ENCODE measurements at regions not wholly inside any gene's neighbourhood (a gene's known extent, or its start where the extent isn't known, plus 50 kb on each side); places are given as distances from the start of the nearest gene placed in this dataset.
"Not testable (repeated sequence)": the region's sequence is repeated elsewhere in the genome, so short reads cannot be mapped to it uniquely, and the experiment has no call there.

DNA sequence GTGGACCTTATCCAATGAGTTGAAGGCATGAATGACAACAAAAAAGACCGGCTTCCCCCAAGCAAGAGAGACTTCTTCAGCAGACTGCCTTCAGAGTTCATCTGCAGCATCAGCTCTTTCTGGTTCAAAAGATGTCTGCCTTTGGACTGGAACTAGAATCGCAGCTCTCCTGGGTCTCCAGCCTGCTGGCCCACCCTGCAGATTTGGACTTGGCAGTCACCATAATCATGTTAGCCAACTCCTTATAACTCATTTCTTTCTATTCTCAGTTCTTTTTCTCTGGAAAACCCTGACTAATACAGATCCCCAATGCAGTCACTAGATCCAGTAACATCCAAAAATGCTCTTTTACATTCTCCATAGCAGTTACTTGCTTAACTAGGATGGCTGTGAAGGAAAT is 89.2 kb upstream of the MARK1 start:
- no peak overlapping the region for H3K4me3 Mint-ChIP-seq
- H3K4me1 Mint-ChIP-seq: no peaks in the 10 kb centered on the region
- no peaks in the 10 kb centered on the region for H3K9me3 Mint-ChIP-seq
- H3K27me3 Mint-ChIP-seq (ENCODE audit: low read depth in 3 of 3): peaks cover 2 to 6% (median 5%) of the 10 kb centered on the region in 3 donors
- H3K27ac Mint-ChIP-seq: no peak overlapping the region
- no peak for DNase-seq
- no peaks in the 10 kb centered on the region for H3K36me3 Mint-ChIP-seq

DNA sequence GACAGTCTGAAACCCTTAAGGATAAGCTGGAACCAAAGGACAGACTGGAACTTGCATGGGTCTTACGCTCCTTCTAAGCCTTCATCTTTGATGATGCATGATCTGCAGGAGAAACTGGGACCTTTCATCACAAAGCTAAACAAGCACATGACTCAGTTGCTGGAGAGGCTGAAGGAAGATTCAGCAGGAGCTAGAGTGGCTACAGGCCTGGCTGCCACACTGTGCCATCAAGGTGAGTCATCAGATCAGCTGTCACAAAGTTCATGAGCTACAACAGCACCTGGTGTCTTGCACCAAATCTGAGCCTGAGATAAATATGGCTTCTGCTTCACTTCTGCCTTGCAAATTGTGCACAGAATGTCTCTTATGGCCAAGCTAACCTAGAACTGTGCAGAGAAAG is 95.5 kb upstream of the MARK1 start:
- DNase-seq: no peak
- Mint-ChIP-seq H3K36me3 (no peaks in the 10 kb centered on the region), H3K4me1 (no peaks in the 10 kb centered on the region), H3K9me3 (no peaks in the 10 kb centered on the region), H3K27ac (no peak overlapping the region), H3K4me3 (no peak overlapping the region), H3K27me3 (ENCODE audit: low read depth in 3 of 3) (peaks cover 3 to 5% (median 4%) of the 10 kb centered on the region in 3 donors)

DNA sequence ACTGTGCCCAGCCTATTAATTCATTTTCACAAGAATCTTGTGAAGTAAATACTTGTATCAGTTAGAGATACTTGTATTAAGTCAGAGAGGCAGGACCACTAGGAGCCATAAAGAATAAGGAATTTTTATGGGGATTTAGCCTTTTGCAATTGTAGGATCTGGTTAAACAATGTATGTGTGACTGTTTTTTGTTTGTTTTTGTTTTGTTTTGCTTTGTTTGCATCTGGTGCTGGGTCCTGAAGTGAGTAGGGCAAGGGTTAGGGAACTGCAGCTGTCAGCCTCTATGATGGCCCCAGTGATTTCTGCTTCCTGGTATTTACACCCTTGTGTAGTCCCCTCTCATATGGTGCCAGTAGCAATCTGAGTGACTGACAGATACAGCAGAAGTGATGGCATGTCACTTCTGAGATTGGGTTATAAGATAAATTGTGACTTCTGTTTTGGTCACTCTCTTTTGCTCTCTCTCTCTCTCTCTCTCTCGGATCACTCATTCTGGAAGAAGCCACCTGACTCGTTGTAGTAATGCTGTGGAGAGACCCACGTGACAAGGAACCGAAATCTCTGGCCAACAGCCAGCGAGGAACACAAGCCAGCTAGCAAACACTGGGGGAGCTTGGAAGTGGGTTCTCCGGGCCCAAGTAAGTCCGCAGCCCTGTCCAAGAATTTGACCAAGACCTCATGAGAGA is 96.2 kb upstream of the MARK1 start:
- H3K4me1 Mint-ChIP-seq: no peaks in the 10 kb centered on the region
- no peaks in the 10 kb centered on the region for H3K36me3 Mint-ChIP-seq
- no peak overlapping the region for H3K4me3 Mint-ChIP-seq
- DNase-seq: no peak
- H3K27me3 Mint-ChIP-seq (ENCODE audit: low read depth in 3 of 3): peaks cover 3 to 5% (median 4%) of the 10 kb centered on the region in 3 donors
- no peaks in the 10 kb centered on the region for H3K9me3 Mint-ChIP-seq
- H3K27ac Mint-ChIP-seq: no peak overlapping the region

DNA sequence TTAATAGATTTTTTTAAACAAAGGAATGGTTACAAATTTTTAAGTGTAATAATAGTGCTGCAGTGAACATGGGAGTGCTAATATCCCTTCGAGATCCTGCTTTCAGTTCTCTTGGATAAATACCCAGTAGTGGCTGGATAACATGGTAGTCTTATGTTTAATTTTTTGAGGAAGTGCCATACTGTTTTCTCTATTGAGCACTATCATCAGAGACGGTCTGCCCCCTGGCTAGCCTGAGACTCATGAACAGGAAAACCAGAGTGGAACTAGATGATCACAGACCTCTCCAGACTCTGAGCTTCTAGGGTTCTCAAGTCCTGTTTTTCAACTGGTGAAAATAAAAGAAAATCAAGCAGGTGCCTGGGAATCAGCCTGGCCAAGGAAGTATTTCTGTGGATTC is 97.3 kb upstream of the MARK1 start:
- Mint-ChIP-seq H3K9me3 (no peaks in the 10 kb centered on the region), H3K27me3 (ENCODE audit: low read depth in 3 of 3) (peaks cover 2 to 9% (median 3%) of the 10 kb centered on the region in 3 donors), H3K36me3 (no peaks in the 10 kb centered on the region), H3K4me1 (no peaks in the 10 kb centered on the region), H3K4me3 (no peak overlapping the region), H3K27ac (no peak overlapping the region)
- DNase-seq: no peak

DNA sequence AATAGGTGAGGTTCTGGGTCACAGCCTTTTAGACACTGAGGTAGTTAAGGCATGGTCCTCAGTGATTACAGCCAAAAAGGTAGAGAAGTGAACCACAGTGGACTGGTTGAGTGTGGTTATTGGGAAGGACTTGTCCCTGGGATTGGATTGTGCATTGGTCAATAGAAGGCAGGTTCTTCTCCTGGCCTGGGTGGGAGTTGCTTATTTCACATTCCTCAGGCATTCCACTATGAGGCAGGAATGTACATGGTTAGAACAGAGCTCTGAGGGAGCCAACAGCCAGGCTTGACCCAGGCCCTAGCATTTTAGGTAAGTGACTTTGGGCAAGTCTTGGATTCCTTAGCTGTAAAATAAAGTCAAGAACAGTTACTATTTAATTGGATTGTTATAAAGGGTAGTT is 97.9 kb upstream of the MARK1 start:
- H3K27me3 Mint-ChIP-seq (ENCODE audit: low read depth in 3 of 3): peaks cover 1 to 9% (median 2%) of the 10 kb centered on the region in 3 donors

DNA sequence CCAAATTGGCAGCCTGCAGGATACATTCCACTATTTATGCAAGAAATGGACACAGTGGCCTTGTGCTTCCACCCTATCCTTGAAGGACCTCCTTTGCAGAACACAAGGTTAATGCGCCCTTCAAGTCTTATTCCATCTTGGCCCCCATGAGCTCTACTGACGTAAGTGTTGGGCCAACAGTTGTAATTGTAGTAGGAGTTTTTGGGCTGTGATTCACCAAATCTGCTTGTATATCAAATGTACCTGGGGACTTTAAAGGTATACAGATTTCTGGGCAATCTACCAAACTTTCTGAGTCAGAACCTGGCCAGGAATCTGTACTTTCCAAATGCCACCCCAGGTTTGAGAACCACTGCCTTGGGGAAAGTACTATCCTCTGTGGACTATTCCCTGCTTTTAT is 100.9 kb upstream of the MARK1 start:
- H3K4me3 Mint-ChIP-seq: no peak overlapping the region
- no peaks in the 10 kb centered on the region for H3K36me3 Mint-ChIP-seq
- H3K4me1 Mint-ChIP-seq: no peaks in the 10 kb centered on the region
- H3K27me3 Mint-ChIP-seq (ENCODE audit: low read depth in 3 of 3): peaks cover 0 to 9% (median 2%) of the 10 kb centered on the region in 3 donors
- no peak for DNase-seq
- H3K27ac Mint-ChIP-seq: no peak overlapping the region
- H3K9me3 Mint-ChIP-seq: no peaks in the 10 kb centered on the region

More for the DNA sequence above, 97.9 kb upstream of the MARK1 start:
- no peaks in the 10 kb centered on the region for H3K4me1 Mint-ChIP-seq
- no peak for DNase-seq
- no peak overlapping the region for H3K27ac Mint-ChIP-seq
- H3K36me3 Mint-ChIP-seq: no peaks in the 10 kb centered on the region
- H3K9me3 Mint-ChIP-seq: no peaks in the 10 kb centered on the region
- no peak overlapping the region for H3K4me3 Mint-ChIP-seq

DNA sequence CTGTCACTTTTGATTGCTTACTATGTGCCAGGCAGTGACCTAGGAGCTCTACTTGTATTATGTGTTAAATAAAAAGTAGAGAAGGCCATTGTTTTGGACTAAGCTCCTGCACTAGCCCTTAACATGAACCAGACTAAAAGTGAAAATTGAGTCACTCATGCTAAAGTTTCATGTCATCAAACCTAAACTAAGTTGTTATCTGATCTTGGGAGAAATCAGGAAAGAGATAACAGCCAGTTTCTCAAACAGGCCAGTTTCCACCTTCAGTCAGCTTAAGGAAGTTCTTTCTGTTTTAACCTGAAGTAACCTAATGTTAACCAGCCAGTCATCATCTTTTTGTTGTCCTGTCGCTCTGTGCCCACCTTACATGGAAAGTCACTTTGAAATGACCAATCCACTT is 102.1 kb upstream of the MARK1 start:
- Mint-ChIP-seq H3K36me3 (no peaks in the 10 kb centered on the region), H3K27me3 (ENCODE audit: low read depth in 3 of 3) (peaks cover 0 to 9% (median 2%) of the 10 kb centered on the region in 3 donors), H3K9me3 (no peaks in the 10 kb centered on the region), H3K4me3 (no peak overlapping the region), H3K27ac (no peak overlapping the region), H3K4me1 (no peaks in the 10 kb centered on the region)
- DNase-seq: no peak

DNA sequence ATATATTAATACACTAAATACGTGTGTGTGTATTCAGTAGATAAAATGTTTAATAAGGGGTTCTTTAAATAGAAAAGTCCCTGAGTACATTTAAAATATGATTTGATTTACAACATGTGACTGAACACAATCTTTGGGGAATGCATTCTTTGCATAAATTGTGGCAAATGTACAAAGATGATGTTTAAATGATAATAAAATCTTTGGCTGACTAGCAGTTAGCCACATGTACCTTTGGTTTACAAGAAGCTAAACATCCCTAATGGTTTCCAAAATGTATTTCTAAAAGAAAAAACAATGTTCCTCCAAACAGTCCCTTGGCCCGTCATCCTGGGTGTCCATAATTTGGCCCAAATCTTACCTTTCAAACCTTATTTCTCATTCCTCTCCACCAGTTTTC is 106.4 kb upstream of the MARK1 start:
- Mint-ChIP-seq H3K36me3 (no peaks in the 10 kb centered on the region), H3K4me3 (no peak overlapping the region), H3K4me1 (no peaks in the 10 kb centered on the region), H3K27me3 (ENCODE audit: low read depth in 3 of 3) (peaks cover 0 to 6% (median 0%) of the 10 kb centered on the region in 3 donors), H3K27ac (no peak overlapping the region), H3K9me3 (no peaks in the 10 kb centered on the region)
- DNase-seq: no peak

DNA sequence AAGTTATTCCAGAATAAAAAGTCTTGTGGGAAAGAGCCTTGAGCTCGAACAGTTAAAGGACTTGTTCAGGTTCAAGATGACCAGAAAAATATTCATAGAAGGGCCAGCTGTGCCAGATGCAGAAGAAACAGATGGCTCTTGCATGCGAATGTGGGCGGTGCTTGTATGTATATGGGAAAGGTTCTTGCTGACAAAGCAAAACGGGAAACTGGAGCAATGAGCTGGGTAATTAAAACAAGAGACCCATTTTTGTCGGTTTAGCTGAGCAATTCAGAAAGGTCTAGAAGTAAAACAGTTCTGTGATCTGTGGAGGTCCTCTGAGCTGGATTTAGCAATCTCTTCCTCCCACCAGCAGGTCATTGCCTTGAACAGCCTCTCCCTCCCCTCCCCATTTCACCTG is 107.2 kb upstream of the MARK1 start:
- Mint-ChIP-seq H3K36me3 (no peaks in the 10 kb centered on the region), H3K9me3 (no peaks in the 10 kb centered on the region), H3K27ac (no peak overlapping the region), H3K27me3 (ENCODE audit: low read depth in 3 of 3) (no peaks in the 10 kb centered on the region), H3K4me3 (no peak overlapping the region), H3K4me1 (no peaks in the 10 kb centered on the region)
- no peak for DNase-seq

DNA sequence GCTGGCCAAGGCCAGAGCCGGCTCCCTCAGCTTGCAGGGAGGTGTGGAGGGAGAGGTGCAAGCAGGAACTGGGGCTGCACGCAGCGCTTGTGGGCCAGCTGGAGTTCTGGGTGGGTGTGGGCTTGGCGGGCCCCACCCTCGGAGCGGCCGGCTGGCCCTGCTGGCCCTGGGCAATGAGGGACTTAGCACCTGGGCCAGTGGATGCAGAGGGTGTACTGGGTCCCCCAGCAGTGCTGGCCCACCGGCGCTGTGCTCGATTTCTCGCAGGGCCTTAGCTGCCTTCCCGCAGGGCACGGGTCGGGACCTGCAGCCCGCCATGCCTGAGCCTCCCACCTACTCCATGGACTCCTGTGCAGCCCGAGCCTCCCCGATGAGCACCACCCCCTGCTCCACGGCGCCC is 115.6 kb upstream of the MARK1 start:
- not testable (repeated sequence) for H3K9me3 Mint-ChIP-seq; H3K4me3 Mint-ChIP-seq; H3K4me1 Mint-ChIP-seq; H3K27me3 Mint-ChIP-seq (ENCODE audit: low read depth in 3 of 3); H3K36me3 Mint-ChIP-seq; H3K27ac Mint-ChIP-seq
- peak in 1 of 3 donors; percentile 0 for DNase-seq

DNA sequence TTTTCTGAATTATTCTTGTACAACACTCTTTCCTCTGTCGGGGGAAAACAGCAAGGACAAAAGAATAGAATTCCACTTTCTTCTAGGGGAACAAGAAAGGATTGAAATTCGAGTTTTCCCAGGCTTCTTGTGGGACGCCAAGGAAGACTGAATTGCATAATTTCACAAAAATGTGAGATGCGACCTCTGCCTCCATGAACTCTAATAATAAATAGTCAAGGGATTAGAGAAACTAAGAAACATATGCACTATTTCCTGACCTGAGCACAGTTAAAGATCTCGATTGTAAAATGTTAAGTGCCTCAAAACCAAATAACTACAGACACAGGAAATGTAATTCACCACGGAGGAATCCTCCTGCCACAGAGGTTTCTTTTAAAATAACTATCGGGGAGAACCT is 117.3 kb upstream of the MARK1 start:
- H3K36me3 Mint-ChIP-seq: no peaks in the 10 kb centered on the region
- no peak for DNase-seq
- no peak overlapping the region for H3K27ac Mint-ChIP-seq
- H3K27me3 Mint-ChIP-seq (ENCODE audit: low read depth in 3 of 3): peaks cover 0 to 2% (median 0%) of the 10 kb centered on the region in 3 donors
- peaks cover 0 to 3% (median 0%) of the 10 kb centered on the region in 6 donors for H3K9me3 Mint-ChIP-seq
- no peak overlapping the region for H3K4me3 Mint-ChIP-seq
- no peaks in the 10 kb centered on the region for H3K4me1 Mint-ChIP-seq

DNA sequence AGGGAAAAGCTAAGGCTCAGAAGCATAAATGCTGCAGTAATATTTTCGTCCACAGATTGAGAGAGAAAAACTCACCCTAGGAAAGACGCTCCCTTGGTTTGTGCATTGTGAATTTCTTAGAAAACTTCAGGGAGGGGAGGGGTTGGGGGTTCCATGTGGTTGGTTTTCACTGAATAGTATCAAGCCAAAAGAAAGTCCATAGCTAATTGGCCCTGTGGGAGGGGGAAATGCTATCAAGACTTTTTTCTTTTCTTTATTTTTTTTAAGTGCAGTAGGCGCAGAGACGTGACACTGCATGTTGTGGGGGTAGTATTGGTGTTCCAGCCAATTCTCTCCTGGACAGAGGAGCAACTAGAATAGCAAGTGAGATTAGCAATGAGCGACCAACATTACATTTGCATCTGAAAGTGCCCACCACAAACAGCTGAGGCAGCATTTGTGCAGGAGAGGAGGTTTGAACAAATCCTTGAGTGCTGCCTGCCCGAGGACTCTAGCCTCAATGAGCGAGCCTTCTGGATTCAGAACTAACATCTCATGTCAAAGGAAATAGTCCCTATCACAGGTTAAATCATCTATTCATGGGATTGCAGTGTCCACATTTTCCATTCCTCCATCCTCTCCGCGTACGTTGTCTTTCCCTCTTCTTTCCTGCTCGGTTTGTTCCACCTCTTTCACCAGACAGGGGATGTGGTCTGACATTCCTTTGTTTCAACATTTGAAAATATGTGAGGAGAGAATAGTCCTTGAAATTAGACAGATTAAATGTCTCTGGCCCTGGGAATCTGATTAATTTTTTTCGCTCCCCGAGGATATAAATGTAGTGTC is 118.0 kb upstream of the MARK1 start:
- Mint-ChIP-seq H3K27me3 (ENCODE audit: low read depth in 3 of 3) (peaks cover 0 to 2% (median 0%) of the 10 kb centered on the region in 3 donors), H3K36me3 (no peaks in the 10 kb centered on the region), H3K4me1 (no peaks in the 10 kb centered on the region), H3K9me3 (peaks cover 0 to 3% (median under 1%) of the 10 kb centered on the region in 6 donors), H3K27ac (no peak overlapping the region), H3K4me3 (no peak overlapping the region)
- DNase-seq: no peak

DNA sequence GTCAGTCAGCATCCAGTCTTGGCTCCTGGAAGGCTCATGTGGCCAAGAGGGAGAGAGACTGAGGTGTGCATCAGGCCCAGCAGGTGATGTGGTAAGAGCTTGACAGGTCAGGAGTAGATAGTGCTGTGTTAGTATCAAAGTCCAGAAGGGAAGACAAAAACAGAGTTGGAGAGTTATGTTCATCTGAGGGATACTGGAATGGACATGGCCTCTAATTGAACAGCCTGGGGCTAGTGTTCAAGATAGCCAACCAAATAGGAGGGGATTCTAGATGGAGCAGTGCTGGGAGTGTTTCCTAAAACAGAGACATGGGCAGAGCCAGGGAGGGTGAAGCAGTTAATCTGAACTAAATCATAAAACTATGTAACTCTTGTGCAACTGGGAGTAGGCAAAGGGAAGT is 120.7 kb upstream of the MARK1 start:
- H3K4me1 Mint-ChIP-seq: no peaks in the 10 kb centered on the region
- H3K9me3 Mint-ChIP-seq: peaks cover 0 to 9% (median 2%) of the 10 kb centered on the region in 6 donors
- peaks cover 2 to 10% (median 5%) of the 10 kb centered on the region in 3 donors for H3K27me3 Mint-ChIP-seq (ENCODE audit: low read depth in 3 of 3)
- no peak overlapping the region for H3K27ac Mint-ChIP-seq
- no peak for DNase-seq
- H3K36me3 Mint-ChIP-seq: no peaks in the 10 kb centered on the region
- no peak overlapping the region for H3K4me3 Mint-ChIP-seq

DNA sequence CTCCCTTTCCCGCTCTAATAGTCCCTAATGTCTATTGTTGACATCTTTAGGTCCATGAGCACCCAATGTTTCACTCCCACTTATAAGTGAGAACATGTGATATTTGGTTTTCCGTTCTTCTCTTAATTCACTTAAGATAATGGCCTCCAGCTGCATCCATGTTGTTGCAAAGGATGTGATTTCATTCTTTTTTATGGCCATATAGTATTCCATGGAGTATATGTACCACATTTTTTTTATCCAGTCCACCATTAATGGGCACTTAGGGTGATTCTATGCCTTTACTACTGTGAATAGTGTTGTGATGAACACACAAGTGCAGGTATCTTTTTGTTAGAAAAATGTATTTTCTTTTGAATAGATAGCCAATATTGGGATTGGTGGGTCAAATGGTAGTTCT is 126.0 kb upstream of the RAB3GAP2 start:
- Mint-ChIP-seq H3K27ac (no peak overlapping the region), H3K27me3 (ENCODE audit: low read depth in 3 of 3) (peaks cover 2 to 6% (median 5%) of the 10 kb centered on the region in 3 donors), H3K4me3 (no peak overlapping the region), H3K4me1 (no peaks in the 10 kb centered on the region), H3K9me3 (peaks cover 0 to 8% (median 2%) of the 10 kb centered on the region in 6 donors), H3K36me3 (no peaks in the 10 kb centered on the region)
- DNase-seq: no peak
